HG02970 (cell line): ENCODE measurements at regions not wholly inside any gene's neighbourhood (a gene's known extent, or its start where the extent isn't known, plus 50 kb on each side); places are given as distances from the start of the nearest gene placed in this dataset.
"Not testable (repeated sequence)": the region's sequence is repeated elsewhere in the genome, so short reads cannot be mapped to it uniquely, and the experiment has no call there.

Experiments
- ATAC-seq: cut with Tn5 transposase; IDR thresholded peaks from one replicate; pipeline ENCODE4 v1.9.1; 2021; ENCODE audit warnings: mild to moderate bottlenecking, moderate library complexity, moderate number of reproducible peaks; ENCODE audit not compliant: unreplicated experiment, low FRiP score

DNA sequence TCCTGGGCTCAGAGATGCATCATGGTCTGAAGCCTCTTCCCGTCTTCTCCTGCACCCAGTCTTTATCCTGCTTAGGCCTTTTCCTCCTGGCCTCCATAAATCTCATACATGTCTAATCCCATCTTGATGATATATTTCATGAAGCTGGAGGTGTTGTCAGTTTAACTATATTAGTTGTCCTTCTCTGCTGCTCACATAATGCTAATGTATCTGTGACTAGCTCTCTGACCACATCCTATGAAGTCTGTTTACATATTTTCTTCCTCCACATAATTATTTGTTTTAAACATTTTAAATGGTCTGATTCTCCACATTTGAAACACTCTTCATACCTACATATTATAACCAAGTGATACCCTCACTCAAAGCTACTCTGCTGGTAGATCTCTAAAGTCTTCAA is 315.2 kb upstream of the RND3 start:
- ATAC-seq: no peak

DNA sequence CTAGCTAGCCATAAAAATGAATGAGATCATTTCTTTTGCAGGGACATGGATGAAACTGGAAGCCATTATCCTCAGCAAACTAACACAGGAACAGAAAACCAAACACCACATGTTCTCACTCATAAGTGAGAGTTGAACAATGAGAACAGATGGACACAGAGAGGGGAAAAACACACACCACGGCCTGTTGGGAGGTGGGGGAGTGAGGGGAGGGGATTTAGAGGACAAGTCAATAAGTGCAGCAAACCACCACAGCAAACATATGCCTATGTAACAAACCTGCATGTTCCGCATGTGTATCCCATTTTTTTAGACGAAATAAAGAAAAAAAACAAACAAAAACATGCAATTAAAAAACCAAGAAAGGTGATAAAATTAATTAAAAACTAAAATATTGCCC is 308.8 kb upstream of the RND3 start:
- ATAC-seq: not testable (repeated sequence)

DNA sequence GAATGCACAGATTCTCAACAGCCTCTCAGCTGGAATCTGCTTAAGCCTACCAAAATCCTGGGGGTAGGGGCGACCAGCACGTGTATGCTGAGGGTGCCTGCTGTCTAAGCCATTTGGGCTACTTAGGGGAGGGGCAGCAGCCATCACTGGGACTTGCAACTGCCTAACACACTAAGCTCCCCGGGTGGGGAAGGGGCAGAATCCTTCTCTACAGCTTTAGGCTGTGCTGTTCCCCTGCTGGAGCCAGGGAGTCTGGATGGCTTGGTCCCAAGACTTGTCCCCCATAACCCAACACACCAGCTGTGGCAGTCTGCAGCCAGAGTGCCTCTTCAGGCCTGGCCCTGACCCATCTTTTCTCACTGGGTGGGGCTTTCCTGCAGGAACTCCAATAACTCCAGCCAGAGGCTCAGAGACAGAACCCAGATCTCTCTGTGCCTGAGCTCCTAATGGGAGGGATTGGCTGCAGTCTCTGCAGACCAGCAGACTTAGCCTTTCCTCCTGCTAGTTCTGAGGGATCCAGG is 305.4 kb upstream of the RND3 start:
- ATAC-seq: no peak

DNA sequence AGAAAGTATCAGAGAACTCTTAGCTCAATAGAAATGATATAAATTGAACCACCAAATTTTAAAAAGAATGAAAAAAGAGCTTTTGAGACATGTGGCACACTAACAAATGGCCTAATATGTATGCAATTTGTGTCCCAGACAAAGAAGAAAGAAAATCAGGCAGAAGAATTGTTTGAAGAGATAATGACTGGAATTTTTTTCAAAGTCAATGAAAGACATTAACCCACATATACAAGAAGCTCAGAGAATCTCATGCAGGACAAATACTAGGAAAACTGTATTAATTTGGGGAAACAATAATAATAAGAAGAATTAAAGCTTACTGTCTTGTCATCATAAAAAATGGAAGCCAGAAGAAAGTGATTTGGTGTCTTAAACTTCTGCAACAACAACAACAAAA is 304.1 kb upstream of the RND3 start:
- no peak for ATAC-seq

DNA sequence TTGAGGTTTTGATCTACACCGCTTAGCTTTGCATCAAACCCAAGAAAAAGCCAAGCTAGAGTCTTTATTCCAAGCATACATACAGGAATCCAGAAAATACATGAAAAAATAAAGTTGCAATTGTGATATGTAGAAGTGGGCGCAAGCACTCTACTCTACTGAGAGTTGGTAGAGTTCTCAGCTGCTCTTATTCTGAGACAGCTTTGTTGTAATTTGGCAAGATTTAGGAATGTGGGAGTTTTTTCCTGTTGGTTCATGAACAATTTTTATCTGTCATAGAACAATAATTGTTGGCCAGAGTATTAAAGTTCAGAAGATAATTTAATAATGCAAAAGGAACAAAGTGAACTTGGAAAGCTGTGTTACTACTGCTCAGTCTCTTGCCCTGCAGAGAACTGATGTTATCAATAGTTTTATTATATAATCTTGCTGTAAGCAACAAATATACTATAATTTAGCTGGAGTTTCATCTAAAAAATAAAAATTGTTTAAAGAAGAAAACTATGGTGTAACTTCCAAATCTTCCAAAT is 302.0 kb upstream of the RND3 start:
- no peak for ATAC-seq

DNA sequence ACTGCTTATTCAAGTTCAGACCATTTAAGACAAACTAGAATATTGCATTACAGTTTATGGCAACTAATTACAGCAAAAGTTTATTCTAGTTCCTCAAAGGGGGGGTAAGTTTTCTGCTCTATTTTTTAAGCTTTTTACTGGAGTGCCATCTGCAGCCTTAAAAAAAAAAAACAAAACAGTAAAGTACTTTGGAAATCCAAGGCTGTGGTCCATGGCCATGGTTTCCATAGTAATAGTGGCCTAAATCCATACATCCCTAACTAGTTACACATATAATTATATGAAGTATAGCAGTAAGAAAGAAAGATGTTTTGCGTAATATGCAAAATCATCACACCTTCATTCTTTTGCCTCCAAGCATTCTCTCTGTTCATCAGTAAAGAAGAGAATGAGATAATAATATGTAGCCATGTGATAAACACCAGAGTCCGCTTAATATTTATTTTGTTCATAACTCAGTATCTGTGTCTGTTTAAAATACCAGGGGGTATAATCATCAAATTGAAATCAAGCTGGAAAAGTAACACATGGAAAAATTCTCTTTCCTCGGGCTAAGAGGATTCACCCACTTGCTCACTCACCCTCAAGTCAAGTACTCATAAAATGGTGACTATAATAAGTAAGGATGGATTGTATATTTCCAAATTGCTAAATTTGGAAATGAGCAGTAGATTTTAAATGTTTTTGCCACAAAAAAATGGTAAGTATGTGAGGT is 301.1 kb upstream of the RND3 start:
- ATAC-seq: no peak

DNA sequence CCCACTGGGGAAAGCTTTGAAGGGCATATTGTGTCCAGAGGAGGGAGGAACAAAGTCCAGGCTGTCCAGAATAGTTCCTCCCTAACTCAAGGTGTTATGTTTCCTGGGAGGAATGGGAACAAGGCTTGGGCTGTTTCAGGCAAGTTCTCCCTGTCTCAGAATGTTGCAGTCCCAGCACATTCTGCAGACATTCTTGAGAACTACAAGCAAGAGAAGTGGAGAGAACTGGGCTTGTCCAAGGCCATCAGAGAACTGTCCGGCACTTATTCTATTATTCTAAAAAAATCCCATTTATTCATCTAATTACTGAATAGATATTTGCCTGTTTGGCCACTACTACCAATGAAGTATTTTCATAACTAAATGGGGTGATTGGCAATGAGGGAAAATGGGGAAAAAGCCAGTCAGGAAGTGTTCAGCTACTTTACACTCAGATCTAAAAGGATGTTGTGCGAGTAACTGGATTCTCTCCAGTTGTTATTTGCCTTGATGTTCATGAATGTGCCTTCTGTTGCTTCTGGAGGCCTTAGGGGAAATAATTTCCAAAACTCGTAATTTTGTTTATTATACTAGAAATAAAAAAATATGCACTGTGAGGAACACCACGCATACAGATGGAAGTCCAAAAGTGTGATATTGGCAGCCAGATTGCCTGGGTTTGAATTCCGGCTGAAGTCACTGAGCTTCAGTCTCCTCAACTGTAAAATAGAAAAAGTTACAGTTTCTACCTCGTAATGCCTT is 300.1 kb upstream of the RND3 start:
- no peak for ATAC-seq

DNA sequence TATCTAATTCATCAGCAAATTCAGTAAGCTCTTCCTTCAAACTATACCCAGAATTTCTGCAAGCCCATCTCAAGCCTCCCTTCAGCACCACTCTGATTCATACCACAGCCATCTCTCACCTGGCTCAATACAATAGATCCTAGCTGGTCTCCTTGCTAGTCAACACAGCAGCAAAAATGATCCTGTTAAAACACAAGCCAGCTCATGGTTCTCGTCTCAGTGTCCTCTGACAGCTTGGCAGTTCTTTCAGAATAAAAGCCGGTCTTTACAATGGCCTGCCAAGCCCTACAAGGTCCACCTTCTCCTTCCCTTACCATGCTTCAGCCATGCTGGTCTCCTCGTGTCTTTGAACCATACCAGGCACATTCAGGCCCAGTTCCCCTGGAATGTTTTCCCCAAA is 296.9 kb upstream of the RND3 start:
- no peak for ATAC-seq

DNA sequence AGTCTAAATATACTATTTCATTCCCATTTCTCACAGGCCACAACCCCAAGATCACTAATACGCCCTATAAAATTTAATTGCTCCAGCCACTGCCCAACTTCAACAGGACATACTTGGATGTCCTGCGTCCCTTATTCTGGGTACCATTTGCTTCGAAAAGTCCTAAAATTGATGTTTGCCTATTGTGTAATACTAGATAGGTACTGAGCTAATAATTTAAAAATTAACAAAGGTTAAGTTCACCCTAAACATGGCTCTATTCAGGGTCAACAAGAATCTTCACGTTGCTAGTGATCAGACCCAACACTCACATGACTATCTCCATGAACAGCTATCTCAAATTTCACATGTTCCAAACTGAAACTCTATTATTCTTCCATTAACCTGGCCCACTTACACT is 296.4 kb upstream of the RND3 start:
- ATAC-seq: no peak

DNA sequence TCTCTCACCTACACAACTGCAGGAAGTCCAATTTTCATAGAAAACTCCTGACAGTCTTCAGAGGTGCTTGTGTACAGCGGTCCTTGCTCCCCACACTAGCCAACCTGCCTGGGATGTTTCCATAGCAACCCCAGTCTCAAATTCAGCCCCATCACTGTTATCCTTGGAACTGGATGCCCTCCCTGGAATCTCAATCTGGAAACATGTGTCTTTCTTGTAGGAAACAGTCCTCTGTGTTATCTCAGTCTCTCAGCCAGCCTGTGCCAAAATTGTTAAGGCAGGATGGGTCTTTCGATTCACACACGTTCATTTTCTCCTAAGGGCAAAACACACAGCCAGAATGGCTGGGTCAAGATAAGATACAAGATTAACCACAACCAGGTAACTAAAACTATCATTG is 295.5 kb upstream of the RND3 start:
- ATAC-seq: no peak

DNA sequence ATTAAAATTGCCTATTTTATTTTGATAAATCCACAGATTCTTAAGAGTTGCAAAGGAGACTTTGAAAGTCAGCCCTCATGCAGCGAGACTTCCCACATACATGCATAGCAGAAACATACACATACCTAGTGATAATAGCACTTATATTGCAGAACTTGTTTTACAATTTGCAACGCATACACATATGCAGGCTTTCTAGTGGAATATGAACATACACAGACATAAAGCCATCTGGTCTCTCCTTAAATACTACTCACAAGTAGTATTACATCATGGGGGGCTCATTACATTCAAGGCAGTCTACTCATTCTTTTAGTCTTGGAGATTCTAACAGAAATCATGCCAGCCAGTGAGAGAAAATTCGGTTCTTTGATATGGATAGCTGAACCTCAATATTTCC is 295.1 kb upstream of the RND3 start:
- ATAC-seq: no peak

DNA sequence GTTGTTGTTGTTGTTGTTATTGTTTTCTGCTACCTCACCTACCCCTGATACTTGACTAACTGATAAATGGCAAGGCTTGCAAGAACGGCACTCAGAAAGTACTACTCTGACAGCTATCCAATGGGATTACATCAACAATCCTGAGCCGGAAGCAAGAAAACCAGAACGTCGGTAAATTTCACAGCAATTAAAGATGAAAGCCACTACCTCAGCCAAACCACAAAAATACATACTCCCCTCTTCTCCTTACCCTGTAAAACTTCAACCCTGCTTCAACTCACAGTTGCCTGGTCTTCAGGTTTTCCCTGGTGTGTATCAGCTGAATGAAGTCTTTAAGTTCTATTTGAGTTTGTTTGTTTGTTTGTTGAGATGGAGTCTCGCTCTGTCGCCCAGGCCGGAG is 293.7 kb upstream of the RND3 start:
- ATAC-seq: no peak

DNA sequence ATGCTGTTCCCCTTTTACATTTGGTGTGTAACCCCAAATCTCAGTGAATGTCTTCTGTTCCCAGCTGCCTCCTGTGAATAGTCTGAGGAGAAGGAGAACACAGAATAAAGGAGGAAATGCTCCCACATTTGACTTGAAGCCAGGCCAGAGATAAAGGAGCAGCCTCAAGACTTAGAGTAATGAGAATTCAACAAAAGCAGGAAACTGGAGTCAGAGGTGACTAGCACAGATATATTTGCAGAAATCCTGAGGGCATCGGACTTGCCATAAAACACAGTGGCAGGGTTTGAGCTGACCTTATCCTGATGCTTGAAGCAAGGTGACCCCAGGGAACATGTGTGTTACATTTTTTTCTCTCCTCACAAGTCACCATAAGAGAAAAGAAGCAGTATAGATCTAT is 291.4 kb upstream of the RND3 start:
- ATAC-seq: no peak

DNA sequence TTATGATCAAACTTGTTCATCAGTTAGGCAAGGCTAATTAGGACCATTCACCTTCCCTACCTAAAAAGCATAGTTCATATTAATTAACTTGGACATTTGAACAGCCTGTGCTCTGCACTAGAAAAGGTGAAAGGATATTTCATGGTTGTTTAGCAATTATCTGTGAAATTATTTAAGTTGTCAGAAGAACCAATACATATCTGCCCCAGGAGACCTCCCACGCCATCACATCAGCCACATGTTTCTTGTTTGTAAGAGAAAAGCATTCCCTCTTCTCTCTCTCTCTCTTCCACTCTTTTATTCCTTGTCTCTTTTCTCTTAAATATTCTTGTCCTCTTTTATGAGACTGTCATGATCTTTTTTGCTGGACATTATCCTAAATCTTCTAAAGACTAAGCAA is 282.0 kb upstream of the RND3 start:
- ATAC-seq: no peak

DNA sequence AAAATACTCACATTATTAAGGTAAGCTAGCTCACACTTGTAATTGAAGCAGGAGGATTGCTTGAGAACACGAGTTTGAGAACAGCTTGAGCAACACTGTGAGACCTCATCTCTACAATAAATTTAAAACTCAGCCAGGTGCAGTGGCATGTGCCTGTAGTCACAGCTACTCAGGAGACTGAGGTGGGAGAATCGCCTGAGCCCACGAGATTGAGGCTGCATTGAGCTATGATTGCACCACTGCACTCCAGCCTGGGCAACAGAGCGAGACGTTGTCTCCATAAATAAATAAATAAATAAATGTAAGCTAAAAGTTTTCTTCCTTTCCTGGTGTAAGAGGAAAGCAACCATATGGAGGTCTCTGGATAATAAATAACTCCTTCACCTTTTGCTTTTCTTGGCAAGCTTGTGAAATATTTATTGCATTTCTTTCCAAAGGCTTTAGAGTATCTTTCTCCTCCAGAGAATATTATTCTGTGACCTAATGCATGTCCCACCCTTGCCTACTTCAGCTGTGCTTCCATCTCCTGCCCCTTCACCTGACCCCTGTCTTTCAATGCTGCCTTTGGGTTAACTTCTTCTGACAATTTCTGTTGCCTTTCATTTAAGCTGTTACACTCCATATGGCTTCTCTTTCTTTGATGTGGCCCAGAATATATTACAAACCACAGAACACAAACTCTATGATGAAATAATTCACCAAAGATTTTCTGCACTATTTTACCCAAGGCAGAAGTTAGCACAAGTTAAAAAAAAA is 280.7 kb upstream of the RND3 start:
- ATAC-seq: no peak

DNA sequence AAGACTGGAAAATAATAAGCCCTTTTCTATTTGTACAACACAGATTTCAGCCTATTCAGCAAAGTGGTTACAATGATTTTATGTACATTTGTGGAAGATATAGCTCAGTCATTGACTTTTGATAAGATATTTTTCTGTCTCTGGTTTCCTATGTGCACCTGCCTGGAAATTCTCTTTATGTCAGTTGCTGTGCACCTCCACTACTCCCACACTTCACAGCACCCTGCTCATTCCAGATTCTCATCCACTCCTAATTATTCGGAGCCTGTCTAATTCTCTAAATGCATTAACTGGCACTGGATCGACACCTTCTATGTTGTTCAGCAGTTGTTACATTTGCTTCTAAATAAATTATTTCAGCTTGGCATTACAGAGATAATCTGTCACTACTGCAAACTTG is 275.1 kb upstream of the RND3 start:
- no peak for ATAC-seq

DNA sequence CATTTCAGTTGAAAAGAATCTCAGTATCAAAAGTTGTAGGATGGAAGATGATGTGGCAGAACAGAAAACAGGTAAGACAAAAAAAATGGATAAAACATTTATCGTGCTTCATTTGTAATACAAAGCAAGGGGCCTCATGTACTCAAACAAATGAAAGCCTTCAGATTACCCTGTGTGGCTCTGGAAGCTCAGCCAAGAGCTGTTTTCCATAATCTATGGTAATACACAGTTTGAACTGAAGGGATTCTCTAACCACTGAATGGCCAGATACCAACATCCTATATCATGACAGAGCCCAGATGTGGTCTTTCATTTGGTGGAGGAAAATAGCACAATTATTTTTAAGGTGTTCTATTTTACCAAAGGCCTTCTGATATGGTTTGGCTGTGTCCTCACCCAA is 272.1 kb upstream of the RND3 start:
- no peak for ATAC-seq

DNA sequence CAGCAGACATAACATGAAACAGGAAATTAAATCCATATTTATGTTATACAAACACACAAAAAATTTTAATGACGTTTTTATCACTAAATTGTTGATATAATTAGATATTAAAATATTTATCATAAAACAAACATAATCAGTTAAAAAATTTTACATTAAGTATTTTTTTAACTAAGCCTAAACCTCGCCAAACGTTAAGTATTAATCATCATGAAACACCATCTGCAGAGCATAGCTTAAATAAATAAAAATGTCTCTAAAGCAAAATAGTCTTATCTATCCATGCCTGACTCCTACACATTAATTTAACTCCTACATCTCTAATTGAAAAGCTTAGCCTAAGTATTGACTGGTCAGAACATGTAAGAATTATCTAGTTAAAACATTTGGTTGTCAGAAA is 271.6 kb upstream of the RND3 start:
- ATAC-seq: no peak

DNA sequence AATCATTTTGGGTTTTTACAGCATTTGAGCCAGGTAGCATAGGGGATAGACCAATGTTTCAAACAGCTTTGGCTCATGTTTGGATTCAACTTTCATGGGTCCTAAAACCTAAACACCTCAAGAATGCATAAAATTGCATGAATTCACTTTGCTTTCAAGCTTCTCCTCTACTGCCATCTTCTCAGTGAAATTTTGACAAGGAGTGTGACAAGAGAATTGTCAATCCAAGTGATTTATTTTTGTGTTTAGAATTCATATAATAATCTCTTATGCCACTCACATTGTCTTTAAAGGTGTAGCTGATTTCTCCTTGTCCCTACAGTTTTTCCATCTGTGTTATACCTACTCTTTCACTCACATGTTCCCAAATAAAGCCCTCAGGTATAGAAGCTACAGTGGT is 264.8 kb upstream of the RND3 start:
- ATAC-seq: no peak

DNA sequence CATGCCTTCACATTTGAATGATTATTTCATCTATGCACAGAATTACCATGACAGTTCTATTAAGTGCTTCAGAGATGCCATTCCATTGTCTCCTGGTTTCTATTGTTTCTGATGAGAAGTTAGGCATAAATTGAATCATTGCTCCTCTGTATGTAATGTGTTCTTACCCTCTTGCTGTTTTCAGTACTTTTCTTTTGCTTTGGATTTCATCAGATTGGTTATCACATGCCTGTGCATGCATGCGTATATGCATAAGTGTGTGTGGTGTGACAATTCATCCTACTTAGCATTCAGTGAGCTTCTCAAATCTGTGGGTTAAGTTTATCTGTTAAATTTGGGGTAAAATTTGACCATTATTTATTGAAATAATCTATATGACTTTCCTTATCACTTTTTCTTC is 263.3 kb upstream of the RND3 start:
- ATAC-seq: no peak

DNA sequence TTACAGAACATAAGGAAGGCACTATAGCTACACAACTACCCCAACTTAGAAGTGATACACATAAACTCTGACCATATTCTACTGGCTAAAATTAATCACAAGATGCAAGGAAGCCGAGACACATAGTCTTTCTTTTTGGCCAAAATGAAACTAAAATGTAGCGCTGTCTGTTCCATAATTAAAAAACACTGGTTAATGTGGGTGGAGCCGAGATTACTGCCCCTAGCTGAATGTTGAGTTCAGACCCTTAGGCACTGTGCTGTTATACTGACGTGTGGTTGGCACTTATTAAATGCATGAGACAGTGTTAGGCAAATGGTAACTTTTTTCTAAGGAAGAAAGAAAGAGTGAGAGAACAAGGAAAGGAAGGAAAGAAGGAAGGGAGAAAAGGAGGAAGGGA is 254.6 kb upstream of the RND3 start:
- no peak for ATAC-seq
